Thyroid gland (tissue), 4 donors: ENCODE measurements at regions not wholly inside any gene's neighbourhood (a gene's known extent, or its start where the extent isn't known, plus 50 kb on each side); places are given as distances from the start of the nearest gene placed in this dataset.

Source experiments
- DNase-seq, 2 donors: peaks; one replicate each; pipeline ENCODE4 v3.0.0-alpha.2; 2019
- H3K27ac ChIP-seq, 3 donors: fragments of 200-600 bp; sonication (generic); 1 replicate in 2 of 3; 2 replicates in 1 of 3; pipeline ENCODE4 v1.5.1; 2016 to 2019; ENCODE audit warnings: mild to moderate bottlenecking in 1 of 3, moderate library complexity in 1 of 3
- H3K27me3 ChIP-seq: fragments of 200-600 bp; sonication (generic); one replicate; pipeline ENCODE4 v1.5.1; 2019
- H3K36me3 ChIP-seq, 2 donors: fragments of 200-600 bp; sonication (generic); one replicate each; pipeline ENCODE4 v1.5.1; 2016 to 2019
- H3K4me1 ChIP-seq, 2 donors: fragments of 200-600 bp; sonication (generic); one replicate each; pipeline ENCODE4 v1.5.1; 2017 to 2019
- H3K4me3 ChIP-seq, 3 donors: fragments of 200-600 bp; sonication (generic); replicated peaks in 1 of 3; 1 replicate in 2 of 3; 2 replicates in 1 of 3; pipeline ENCODE4 v1.5.1; 2016; ENCODE audit warnings: mild to moderate bottlenecking in 1 of 3
- H3K9me3 ChIP-seq: fragments of 200-600 bp; sonication (generic); one replicate; pipeline ENCODE4 v1.5.1; 2017
- CTCF ChIP-seq, 6 experiments: fragments of 200-600 bp in 3 of 6; fragments of 450-650 bp in 3 of 6; sonication (generic) in 3 of 6; IDR thresholded peaks; one replicate each; pipeline ENCODE4 v1.5.1; 2016 to 2019; ENCODE audit warnings: antibody characterized with exemption in 6 of 6, mild to moderate bottlenecking in 2 of 6, inconsistent platforms in 1 of 6, moderate library complexity in 1 of 6
- POLR2A ChIP-seq, 2 donors: fragments of 450-650 bp; IDR thresholded peaks; one replicate each; pipeline ENCODE4 v1.6.1; 2017; ENCODE audit warnings: antibody characterized with exemption in 2 of 2, mild to moderate bottlenecking in 2 of 2, moderate library complexity in 1 of 2
- WGBS, 2 donors: methylation state at CpG; one replicate each; pipeline ENCODE4 v1.1.5; 2017; 5-methylcytosine and 5-hydroxymethylcytosine counted together
- intact Hi-C: fragments of 100-400 bp; cut with DNase I; formaldehyde crosslinking; loops from one replicate; pipeline ENCODE4 v1.15.1; 2023

- Histone ChIP-seq H3K36me3 (no peaks in the 10 kb centered on the region), H3K9me3 (no peaks in the 10 kb centered on the region), H3K4me1 (peaks cover 7 to 8% of the 10 kb centered on the region in 2 donors), H3K27me3 (no peaks in the 10 kb centered on the region), H3K27ac (no peak overlapping the region), H3K4me3 (no peak overlapping the region)
- intact Hi-C loops = no loop called here
- DNase-seq = no peak
- 94 to 100% methylated on average over 4 to 22 of the region's 22 CpGs for WGBS, 2 donors
- TF ChIP-seq CTCF (IDR thresholded peaks at IDR 0.05) = no peak
These were observed 104.4 kb downstream of the CRYAA start for GRCh38 chr21:43273016-43273707.

GRCh38 chr21:43272591-43272990 is 103.8 kb downstream of the CRYAA start:
- no peak overlapping the region for H3K4me3 ChIP-seq
- H3K36me3 ChIP-seq = no peaks in the 10 kb centered on the region
- no peak for DNase-seq
- H3K9me3 ChIP-seq = no peaks in the 10 kb centered on the region
- 88 to 90% methylated on average over 7 to 8 of the region's 8 CpGs for WGBS, 2 donors
- no peaks in the 10 kb centered on the region for H3K27me3 ChIP-seq
- intact Hi-C loops = no loop called here
- TF ChIP-seq POLR2A (IDR thresholded peaks at IDR 0.05) (no peak), CTCF (IDR thresholded peaks at IDR 0.05) (no peak)
- H3K27ac ChIP-seq = no peak overlapping the region
- peaks cover 1 to 3% of the 10 kb centered on the region in 2 donors for H3K4me1 ChIP-seq

- H3K27me3 ChIP-seq = no peaks in the 10 kb centered on the region
- no peaks in the 10 kb centered on the region for H3K36me3 ChIP-seq
- no peaks in the 10 kb centered on the region for H3K9me3 ChIP-seq
- no peak overlapping the region for H3K4me3 ChIP-seq
- intact Hi-C loops = no loop called here
- TF ChIP-seq POLR2A (IDR thresholded peaks at IDR 0.05) = no peak
- no peak for DNase-seq
- no peak overlapping the region for H3K27ac ChIP-seq
- WGBS, 2 donors = 91 to 94% methylated on average over 16 to 19 of the region's 19 CpGs
- H3K4me1 ChIP-seq = no peaks in the 10 kb centered on the region
These were observed 102.7 kb downstream of the CRYAA start for GRCh38 chr21:43271452-43272020.

- Histone ChIP-seq H3K4me3 (no peak overlapping the region), H3K27me3 (no peaks in the 10 kb centered on the region), H3K4me1 (no peaks in the 10 kb centered on the region), H3K27ac (no peak overlapping the region), H3K9me3 (no peaks in the 10 kb centered on the region), H3K36me3 (no peaks in the 10 kb centered on the region)
- WGBS, 2 donors = 83% methylated on average over 19 to 20 of the region's 20 CpGs
- no peak for DNase-seq
- no peak for TF ChIP-seq CTCF (IDR thresholded peaks at IDR 0.05)
- TF ChIP-seq POLR2A (IDR thresholded peaks at IDR 0.05) = no peak
- intact Hi-C loops = no loop called here
These were observed 102.0 kb downstream of the CRYAA start for GRCh38 chr21:43270800-43271301.

- 83 to 85% methylated on average over 20 of the region's 20 CpGs for WGBS, 2 donors
- Histone ChIP-seq H3K36me3 (no peaks in the 10 kb centered on the region), H3K9me3 (no peaks in the 10 kb centered on the region), H3K27me3 (no peaks in the 10 kb centered on the region), H3K4me3 (no peak overlapping the region), H3K27ac (no peak overlapping the region), H3K4me1 (no peaks in the 10 kb centered on the region)
- TF ChIP-seq CTCF (IDR thresholded peaks at IDR 0.05) = no peak
- TF ChIP-seq POLR2A (IDR thresholded peaks at IDR 0.05) = no peak
- intact Hi-C loops = no loop called here
- DNase-seq = no peak
These were observed 101.3 kb downstream of the CRYAA start for GRCh38 chr21:43269957-43270705.
